GM23338 (cell line): ENCODE measurements at regions not wholly inside any gene's neighbourhood (a gene's known extent, or its start where the extent isn't known, plus 50 kb on each side); places are given as distances from the start of the nearest gene placed in this dataset.

Source experiments
- ATAC-seq: fragments of 200-7000 bp; cut with Tn5 transposase; 3 replicates; pipeline ENCODE4 v1.9.1; 2020
- DNase-seq: peaks from one replicate; pipeline ENCODE4 v3.0.0-alpha.2; 2015; ENCODE audit warnings: low spot score
- H2AFZ ChIP-seq: fragments of 200-600 bp; sonication (generic); 2 replicates; pipeline ENCODE4 v1.8.0; 2016; ENCODE audit warnings: antibody characterized with exemption, mild to moderate bottlenecking, moderate library complexity
- H3F3A ChIP-seq: fragments of 200-600 bp; sonication (generic); replicated peaks from 2 replicates; pipeline ENCODE4 v1.8.0; 2017; ENCODE audit warnings: antibody characterized with exemption, mixed run types, low read depth
- H3K27ac ChIP-seq: fragments of 200-600 bp; sonication (generic); 2 replicates; pipeline ENCODE4 v1.6.1; 2016; ENCODE audit warnings: low read depth
- H3K27me3 ChIP-seq: fragments of 200-600 bp; sonication (generic); 2 replicates; pipeline ENCODE4 v1.8.0; 2016; ENCODE audit warnings: mild to moderate bottlenecking, mixed run types, moderate library complexity; ENCODE audit not compliant: insufficient read depth
- H3K36me3 ChIP-seq: fragments of 200-600 bp; sonication (generic); 2 replicates; pipeline ENCODE4 v1.8.0; 2016; ENCODE audit warnings: mild to moderate bottlenecking; ENCODE audit not compliant: insufficient read depth
- H3K4me1 ChIP-seq: fragments of 200-600 bp; sonication (generic); 2 replicates; pipeline ENCODE4 v1.8.0; 2016; ENCODE audit warnings: mild to moderate bottlenecking, moderate library complexity; ENCODE audit not compliant: insufficient read depth
- H3K4me2 ChIP-seq: fragments of 200-600 bp; sonication (generic); 2 replicates; pipeline ENCODE4 v1.7.1; 2017; ENCODE audit warnings: mixed run types
- H3K4me3 ChIP-seq: fragments of 200-600 bp; sonication (generic); 2 replicates; pipeline ENCODE4 v1.6.1; 2016; ENCODE audit warnings: mixed run types
- H3K79me2 ChIP-seq: fragments of 200-600 bp; sonication (generic); replicated peaks from 2 replicates; pipeline ENCODE4 v1.8.0; 2017; ENCODE audit warnings: mild to moderate bottlenecking; ENCODE audit not compliant: insufficient read depth
- H3K9me2 ChIP-seq: fragments of 200-600 bp; sonication (generic); 2 replicates; pipeline ENCODE4 v1.8.0; 2017; ENCODE audit not compliant: insufficient read depth
- H4K20me1 ChIP-seq: fragments of 200-600 bp; sonication (generic); replicated peaks from 2 replicates; pipeline ENCODE4 v1.8.0; 2017; ENCODE audit warnings: mild to moderate bottlenecking; ENCODE audit not compliant: insufficient read depth
- H3K27ac Mint-ChIP-seq: 2 replicates; pipeline ENCODE4 v1.8.0; 2020; ENCODE audit warnings: inconsistent platforms, mild to moderate bottlenecking, moderate library complexity, mixed read lengths
- H3K27me3 Mint-ChIP-seq: 3 replicates; pipeline ENCODE4 v1.8.0; 2022; ENCODE audit warnings: low read depth, mild to moderate bottlenecking, moderate library complexity, mixed read lengths, inconsistent platforms; ENCODE audit not compliant: insufficient read depth, poor library complexity
- H3K36me3 Mint-ChIP-seq: 3 replicates; pipeline ENCODE4 v1.8.0; 2021; ENCODE audit warnings: low read depth, mild to moderate bottlenecking, inconsistent platforms, moderate library complexity, mixed read lengths
- H3K4me1 Mint-ChIP-seq: 3 replicates; pipeline ENCODE4 v1.8.0; 2020; ENCODE audit warnings: mild to moderate bottlenecking, inconsistent platforms, mixed read lengths
- H3K4me3 Mint-ChIP-seq: 3 replicates; pipeline ENCODE4 v1.8.0; 2021; ENCODE audit warnings: moderate library complexity, mild to moderate bottlenecking, inconsistent platforms, mixed read lengths
- H3K9me3 Mint-ChIP-seq: 3 replicates; pipeline ENCODE4 v1.8.0; 2020; ENCODE audit warnings: moderate library complexity, mild to moderate bottlenecking, inconsistent platforms, mixed read lengths
- CTCF ChIP-seq, 2 experiments: fragments of 200-600 bp in 1 of 2; sonication (generic) in 1 of 2; conservative IDR thresholded peaks; 2 replicates each; pipeline versions ENCODE4 v1.5.1 to v1.6.1; 2016 to 2017; ENCODE audit warnings: antibody characterized with exemption in 2 of 2, low read depth in 2 of 2, mild to moderate bottlenecking in 2 of 2, moderate library complexity in 1 of 2
- JUNB ChIP-seq: IDR thresholded peaks from one replicate; pipeline ENCODE4 v1.6.1; 2016; ENCODE audit warnings: antibody characterized with exemption; ENCODE audit not compliant: unreplicated experiment
- NANOG ChIP-seq: IDR thresholded peaks from 2 replicates; pipeline ENCODE4 v1.6.1; 2016; ENCODE audit warnings: antibody characterized with exemption, borderline replicate concordance
- STAT1 ChIP-seq: IDR thresholded peaks from one replicate; pipeline ENCODE4 v1.6.1; 2016; ENCODE audit warnings: antibody characterized with exemption; ENCODE audit not compliant: unreplicated experiment
- ZNF114 ChIP-seq: fragments of 250-450 bp; sonication (Bioruptor Pico); IDR thresholded peaks from 2 replicates; pipeline ENCODE4 v1.5.0; 2020; ENCODE audit warnings: mild to moderate bottlenecking, moderate library complexity
- ZNF462 ChIP-seq: fragments of 250-450 bp; sonication (Bioruptor Pico); IDR thresholded peaks from 2 replicates; pipeline ENCODE4 v1.5.0; 2020; ENCODE audit warnings: mild to moderate bottlenecking, moderate library complexity

- no peak for TF ChIP-seq ZNF462 (CRISPR knock-in tag)
Observed at GRCh38 chr14:34029921-34030334, 79.1 kb upstream of the EGLN3 start (continued).

- no peaks in the 10 kb centered on the region for H3K36me3 Mint-ChIP-seq
- H3K4me3 ChIP-seq, result no peak overlapping the region
- H3K9me3 Mint-ChIP-seq, result no peaks in the 10 kb centered on the region; the same call in 2 of the 3 replicates
- DNase-seq (no peak), ATAC-seq (no peak)
- no peaks in the 10 kb centered on the region for H3K36me3 ChIP-seq
- H3K9me2 ChIP-seq, result 0 out of 2 replicates have a peak, but pooled peaks cover 4% of the 10 kb centered on the region
- no peaks in the 10 kb centered on the region; the same call in 1 of the 2 replicates for H4K20me1 ChIP-seq
- H3K79me2 ChIP-seq, result no peaks in the 10 kb centered on the region
- no peak overlapping the region for H3K27ac Mint-ChIP-seq
- peaks cover 5% of the 10 kb centered on the region for H3K27me3 Mint-ChIP-seq
- no peaks in the 10 kb centered on the region for H3K4me1 ChIP-seq
- H3K4me2 ChIP-seq, result no peak overlapping the region
- no peaks in the 10 kb centered on the region for H3K27me3 ChIP-seq
- no peak overlapping the region for H2AFZ ChIP-seq
- H3K4me3 Mint-ChIP-seq, result no peak overlapping the region
- peaks cover 3% of the 10 kb centered on the region for H3K4me1 Mint-ChIP-seq
- H3K27ac ChIP-seq, result no peak overlapping the region
- H3F3A ChIP-seq, result no peaks in the 10 kb centered on the region
- TF ChIP-seq STAT1 (no peak), ZNF114 (CRISPR knock-in tag) (no peak), NANOG (no peak), CTCF (conservative IDR thresholded peaks at IDR 0.05; ENCODE audit: low read depth in 2 of 2) (no peak), ZNF462 (CRISPR knock-in tag) (no peak), JUNB (no peak)
Observed at GRCh38 chr14:34027990-34028495, 77.2 kb upstream of the EGLN3 start.
